ENCODE measurements at regions not wholly inside any gene's neighbourhood (a gene's known extent, or its start where the extent isn't known, plus 50 kb on each side); places are given as distances from the start of the nearest gene placed in this dataset.

GRCh38 chr1:5721634-5722215, 270.5 kb downstream of the NPHP4 start:
- DNase-seq: no peak
- no peaks in the 10 kb centered on the region for H3K36me3 Mint-ChIP-seq
- H3K9me3 Mint-ChIP-seq: no peaks in the 10 kb centered on the region
- no peaks in the 10 kb centered on the region for H3K4me1 Mint-ChIP-seq (ENCODE audit: low read depth)
- CTCF ChIA-PET: interaction anchor here (1.0 kb wide), 1 partner anchor 24 kb away, joined by 4 read pairs; no protein-coding TSS in a partner anchor
- intact Hi-C loops (cut with micrococcal nuclease): no loop called here
- no peak overlapping the region for H3K4me3 Mint-ChIP-seq
- no peak overlapping the region for H3K27ac Mint-ChIP-seq
- H3K27me3 Mint-ChIP-seq: peaks cover 2% of the 10 kb centered on the region
- POLR2A ChIA-PET: no interaction called here

- POLR2A ChIA-PET: no interaction called here
- no peak overlapping the region for H3K27ac Mint-ChIP-seq
- no peak for DNase-seq
- H3K36me3 Mint-ChIP-seq: no peaks in the 10 kb centered on the region
- intact Hi-C loops (cut with micrococcal nuclease): no loop called here
- H3K4me3 Mint-ChIP-seq: no peak overlapping the region
- H3K27me3 Mint-ChIP-seq: peaks cover 4% of the 10 kb centered on the region
- no peaks in the 10 kb centered on the region for H3K9me3 Mint-ChIP-seq
- CTCF ChIA-PET: interaction anchor here (1.0 kb wide), 2 partner anchors 25 kb away, joined by 4 to 5 read pairs; no protein-coding TSS in a partner anchor
- no peaks in the 10 kb centered on the region for H3K4me1 Mint-ChIP-seq (ENCODE audit: low read depth)
These were observed 271.3 kb downstream of the NPHP4 start for GRCh38 chr1:5720936-5721335.

- DNase-seq: no peak
- intact Hi-C loops (cut with micrococcal nuclease): no loop called here
- CTCF ChIA-PET: interaction anchor here (1.0 kb wide), 1 partner anchor 25 kb away, joined by 5 read pairs; no protein-coding TSS in a partner anchor
- POLR2A ChIA-PET: no interaction called here
- Mint-ChIP-seq H3K27me3 (peaks cover 5% of the 10 kb centered on the region), H3K4me1 (ENCODE audit: low read depth) (no peaks in the 10 kb centered on the region), H3K4me3 (no peak overlapping the region), H3K27ac (no peak overlapping the region), H3K36me3 (no peaks in the 10 kb centered on the region), H3K9me3 (no peaks in the 10 kb centered on the region)
These were observed 271.7 kb downstream of the NPHP4 start for GRCh38 chr1:5720484-5720883.

- H3K36me3 Mint-ChIP-seq: no peaks in the 10 kb centered on the region
- H3K27me3 Mint-ChIP-seq: peaks cover 9% of the 10 kb centered on the region
- POLR2A ChIA-PET: no interaction called here
- no peak for DNase-seq
- no peaks in the 10 kb centered on the region for H3K9me3 Mint-ChIP-seq
- no peak overlapping the region for H3K4me3 Mint-ChIP-seq
- no peaks in the 10 kb centered on the region for H3K4me1 Mint-ChIP-seq (ENCODE audit: low read depth)
- H3K27ac Mint-ChIP-seq: no peak overlapping the region
- CTCF ChIA-PET: interaction anchor here (1.0 kb wide), 1 partner anchor 26 kb away, joined by 5 read pairs; no protein-coding TSS in a partner anchor
- intact Hi-C loops (cut with micrococcal nuclease): no loop called here
These were observed 272.2 kb downstream of the NPHP4 start for GRCh38 chr1:5720045-5720444.

- Mint-ChIP-seq H3K27me3 (peaks cover 9% of the 10 kb centered on the region), H3K36me3 (no peaks in the 10 kb centered on the region), H3K27ac (no peak overlapping the region), H3K9me3 (no peaks in the 10 kb centered on the region), H3K4me3 (no peak overlapping the region), H3K4me1 (ENCODE audit: low read depth) (no peaks in the 10 kb centered on the region)
- intact Hi-C loops (cut with micrococcal nuclease): no loop called here
- no peak for DNase-seq
- CTCF ChIA-PET: no interaction called here
- POLR2A ChIA-PET: no interaction called here
These were observed 273.2 kb downstream of the NPHP4 start for GRCh38 chr1:5718831-5719632.

GRCh38 chr1:5717031-5717682, 275.1 kb downstream of the NPHP4 start:
- ChIA-PET POLR2A (no interaction called here), CTCF (no interaction called here)
- intact Hi-C loops (cut with micrococcal nuclease): no loop called here
- no peak for DNase-seq
- no peak overlapping the region for H3K27ac Mint-ChIP-seq
- H3K4me3 Mint-ChIP-seq: no peak overlapping the region
- no peaks in the 10 kb centered on the region for H3K9me3 Mint-ChIP-seq
- H3K27me3 Mint-ChIP-seq: peaks cover 9% of the 10 kb centered on the region
- no peaks in the 10 kb centered on the region for H3K36me3 Mint-ChIP-seq
- H3K4me1 Mint-ChIP-seq (ENCODE audit: low read depth): no peaks in the 10 kb centered on the region

- H3K27me3 Mint-ChIP-seq: peaks cover 9% of the 10 kb centered on the region
- no peak for DNase-seq
- no peaks in the 10 kb centered on the region for H3K36me3 Mint-ChIP-seq
- no peaks in the 10 kb centered on the region for H3K9me3 Mint-ChIP-seq
- CTCF ChIA-PET: interaction anchor here (1.9 kb wide), 1 partner anchor 29 kb away, joined by 6 read pairs; no protein-coding TSS in a partner anchor
- no peak overlapping the region for H3K27ac Mint-ChIP-seq
- POLR2A ChIA-PET: no interaction called here
- H3K4me1 Mint-ChIP-seq (ENCODE audit: low read depth): no peaks in the 10 kb centered on the region
- no peak overlapping the region for H3K4me3 Mint-ChIP-seq
- intact Hi-C loops (cut with micrococcal nuclease): no loop called here
These were observed 276.1 kb downstream of the NPHP4 start for GRCh38 chr1:5716126-5716525.

GRCh38 chr1:5713101-5714010, 278.9 kb downstream of the NPHP4 start:
- POLR2A ChIA-PET: no interaction called here
- H3K4me3 Mint-ChIP-seq: no peak overlapping the region
- no peak for DNase-seq
- H3K27me3 Mint-ChIP-seq: peaks cover 10% of the 10 kb centered on the region
- H3K36me3 Mint-ChIP-seq: no peaks in the 10 kb centered on the region
- H3K9me3 Mint-ChIP-seq: no peaks in the 10 kb centered on the region
- CTCF ChIA-PET: no interaction called here
- H3K27ac Mint-ChIP-seq: no peak overlapping the region
- H3K4me1 Mint-ChIP-seq (ENCODE audit: low read depth): no peaks in the 10 kb centered on the region
- intact Hi-C loops (cut with micrococcal nuclease): no loop called here

- no peak overlapping the region for H3K4me3 Mint-ChIP-seq
- peaks cover 8% of the 10 kb centered on the region for H3K27me3 Mint-ChIP-seq
- no peak overlapping the region for H3K27ac Mint-ChIP-seq
- intact Hi-C loops (cut with micrococcal nuclease): no loop called here
- no peak for DNase-seq
- CTCF ChIA-PET: no interaction called here
- H3K4me1 Mint-ChIP-seq (ENCODE audit: low read depth): no peaks in the 10 kb centered on the region
- H3K36me3 Mint-ChIP-seq: no peaks in the 10 kb centered on the region
- no peaks in the 10 kb centered on the region for H3K9me3 Mint-ChIP-seq
- POLR2A ChIA-PET: no interaction called here
These were observed 280.1 kb downstream of the NPHP4 start for GRCh38 chr1:5711956-5712645.

- H3K4me1 Mint-ChIP-seq (ENCODE audit: low read depth): no peaks in the 10 kb centered on the region
These were observed 281.1 kb downstream of the NPHP4 start for GRCh38 chr1:5711079-5711478.

GRCh38 chr1:5709976-5710375, 282.2 kb downstream of the NPHP4 start:
- no peak overlapping the region for H3K4me3 Mint-ChIP-seq
- no peaks in the 10 kb centered on the region for H3K36me3 Mint-ChIP-seq
- H3K27ac Mint-ChIP-seq: no peak overlapping the region
- ChIA-PET CTCF (no interaction called here), POLR2A (no interaction called here)
- H3K27me3 Mint-ChIP-seq: peaks cover 1% of the 10 kb centered on the region
- intact Hi-C loops (cut with micrococcal nuclease): no loop called here
- no peaks in the 10 kb centered on the region for H3K9me3 Mint-ChIP-seq
- DNase-seq: no peak
- no peaks in the 10 kb centered on the region for H3K4me1 Mint-ChIP-seq (ENCODE audit: low read depth)

More at GRCh38 chr1:5711079-5711478, 281.1 kb downstream of the NPHP4 start:
- Mint-ChIP-seq H3K4me3 (no peak overlapping the region), H3K27ac (no peak overlapping the region), H3K9me3 (no peaks in the 10 kb centered on the region), H3K27me3 (peaks cover 7% of the 10 kb centered on the region), H3K36me3 (no peaks in the 10 kb centered on the region)
- no peak for DNase-seq
- POLR2A ChIA-PET: no interaction called here
- CTCF ChIA-PET: no interaction called here
- intact Hi-C loops (cut with micrococcal nuclease): no loop called here
